SK-N-SH (cell line): ENCODE measurements at regions not wholly inside any gene's neighbourhood (a gene's known extent, or its start where the extent isn't known, plus 50 kb on each side); places are given as distances from the start of the nearest gene placed in this dataset.

Experiments used
- ELF1 ChIP-seq: IDR thresholded peaks from 2 replicates; pipeline ENCODE4 v1.4.0; 2012
- EP300 ChIP-seq, 2 experiments: IDR thresholded peaks; 2 replicates each; pipeline versions ENCODE4 v1.4.0 to v1.6.1; 2012; ENCODE audit warnings: borderline replicate concordance in 1 of 2, low read depth in 1 of 2, low read length in 1 of 2
- GABPA ChIP-seq: IDR thresholded peaks from 2 replicates; pipeline ENCODE4 v1.4.0; 2012; ENCODE audit warnings: low read depth, mild to moderate bottlenecking
- GATA2 ChIP-seq: sonication (generic); formaldehyde crosslinking; IDR thresholded peaks from 2 replicates; pipeline ENCODE4 v1.5.0; 2020; ENCODE audit warnings: mild to moderate bottlenecking, missing genetic modification reagents
- JUND ChIP-seq: IDR thresholded peaks from 2 replicates; pipeline ENCODE4 v1.4.0; 2012
- POLR2AphosphoS5 ChIP-seq: IDR thresholded peaks from 2 replicates; pipeline ENCODE4 v1.6.1; 2012; ENCODE audit warnings: low read depth, low read length
- RCOR1 ChIP-seq: fragments of 150-350 bp; IDR thresholded peaks from 2 replicates; pipeline ENCODE4 v1.6.1; 2017; ENCODE audit warnings: antibody characterized with exemption, low read length
- SIN3A ChIP-seq: IDR thresholded peaks from 2 replicates; pipeline ENCODE4 v1.6.1; 2012; ENCODE audit warnings: low read depth, mild to moderate bottlenecking, low read length, moderate library complexity, borderline replicate concordance
- SMC3 ChIP-seq: IDR thresholded peaks from 2 replicates; pipeline ENCODE4 v1.6.1; 2012; ENCODE audit warnings: low read depth, low read length, improper control_type of control experiment
- YY1 ChIP-seq: IDR thresholded peaks from 2 replicates; pipeline ENCODE4 v1.4.0; 2012; ENCODE audit warnings: low read depth, mild to moderate bottlenecking
- TF ChIP-seq, protein P1 (sequence below): IDR thresholded peaks from 2 replicates; pipeline ENCODE4 v1.6.1; 2012; ENCODE audit warnings: mild to moderate bottlenecking, low read depth, low read length, moderate library complexity
- TF ChIP-seq, protein P2 (sequence below): fragments of 200-600 bp; sonication (generic); IDR thresholded peaks from 2 replicates; pipeline ENCODE4 v1.6.1; 2017; ENCODE audit warnings: antibody characterized with exemption, mild to moderate bottlenecking, moderate library complexity
- TF ChIP-seq, protein P3 (sequence below): fragments of 150-350 bp; IDR thresholded peaks from 2 replicates; pipeline ENCODE4 v1.6.1; 2016; ENCODE audit warnings: mild to moderate bottlenecking, low read depth, low read length
- TF ChIP-seq, protein P4 (sequence below): IDR thresholded peaks from 2 replicates; pipeline ENCODE4 v1.4.0; 2012; ENCODE audit warnings: low read depth

DNA sequence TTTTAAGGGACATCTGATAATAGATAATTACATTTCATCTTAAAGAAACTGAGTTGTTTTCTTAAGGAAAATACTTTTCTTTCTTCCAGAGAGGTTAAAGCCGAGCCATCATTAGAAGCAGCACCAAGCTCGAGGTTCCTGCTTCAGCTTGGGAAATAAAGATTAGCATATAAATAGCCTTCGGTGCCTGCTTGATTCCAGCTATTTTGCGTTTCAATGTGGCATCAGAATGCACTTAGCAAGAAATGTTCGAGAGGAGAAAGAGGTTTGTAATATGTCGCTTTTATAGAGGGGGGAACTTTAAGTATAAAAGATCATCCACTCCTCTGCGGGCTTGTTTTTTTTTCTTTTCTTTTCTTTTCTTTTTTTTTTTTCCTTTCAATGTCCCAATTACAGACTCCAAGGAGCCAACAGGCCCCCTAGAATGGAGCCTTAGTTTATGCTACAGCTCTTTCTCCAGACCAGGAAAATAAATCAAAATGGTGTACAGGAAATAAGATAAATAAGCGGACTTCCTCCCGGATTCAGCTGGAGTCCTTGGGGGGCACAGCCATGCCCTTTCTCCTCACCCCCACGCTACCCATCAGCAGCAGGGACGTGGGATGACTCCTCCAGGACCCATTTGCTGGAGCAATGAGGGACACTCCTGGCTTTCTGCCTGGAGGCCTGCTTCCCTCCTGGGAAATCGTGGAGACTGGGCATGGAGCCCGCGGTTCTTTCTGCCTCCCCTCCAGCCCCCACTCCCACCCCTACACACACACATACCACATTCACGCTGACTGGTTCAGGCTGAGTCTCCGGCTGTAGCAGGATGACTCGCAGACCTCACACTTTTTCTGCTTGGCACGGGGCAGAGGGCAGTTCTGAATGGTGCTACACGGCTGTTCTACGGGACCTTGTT is 131.6 kb downstream of the RRAGC start:
- TF ChIP-seq, protein P1, sequence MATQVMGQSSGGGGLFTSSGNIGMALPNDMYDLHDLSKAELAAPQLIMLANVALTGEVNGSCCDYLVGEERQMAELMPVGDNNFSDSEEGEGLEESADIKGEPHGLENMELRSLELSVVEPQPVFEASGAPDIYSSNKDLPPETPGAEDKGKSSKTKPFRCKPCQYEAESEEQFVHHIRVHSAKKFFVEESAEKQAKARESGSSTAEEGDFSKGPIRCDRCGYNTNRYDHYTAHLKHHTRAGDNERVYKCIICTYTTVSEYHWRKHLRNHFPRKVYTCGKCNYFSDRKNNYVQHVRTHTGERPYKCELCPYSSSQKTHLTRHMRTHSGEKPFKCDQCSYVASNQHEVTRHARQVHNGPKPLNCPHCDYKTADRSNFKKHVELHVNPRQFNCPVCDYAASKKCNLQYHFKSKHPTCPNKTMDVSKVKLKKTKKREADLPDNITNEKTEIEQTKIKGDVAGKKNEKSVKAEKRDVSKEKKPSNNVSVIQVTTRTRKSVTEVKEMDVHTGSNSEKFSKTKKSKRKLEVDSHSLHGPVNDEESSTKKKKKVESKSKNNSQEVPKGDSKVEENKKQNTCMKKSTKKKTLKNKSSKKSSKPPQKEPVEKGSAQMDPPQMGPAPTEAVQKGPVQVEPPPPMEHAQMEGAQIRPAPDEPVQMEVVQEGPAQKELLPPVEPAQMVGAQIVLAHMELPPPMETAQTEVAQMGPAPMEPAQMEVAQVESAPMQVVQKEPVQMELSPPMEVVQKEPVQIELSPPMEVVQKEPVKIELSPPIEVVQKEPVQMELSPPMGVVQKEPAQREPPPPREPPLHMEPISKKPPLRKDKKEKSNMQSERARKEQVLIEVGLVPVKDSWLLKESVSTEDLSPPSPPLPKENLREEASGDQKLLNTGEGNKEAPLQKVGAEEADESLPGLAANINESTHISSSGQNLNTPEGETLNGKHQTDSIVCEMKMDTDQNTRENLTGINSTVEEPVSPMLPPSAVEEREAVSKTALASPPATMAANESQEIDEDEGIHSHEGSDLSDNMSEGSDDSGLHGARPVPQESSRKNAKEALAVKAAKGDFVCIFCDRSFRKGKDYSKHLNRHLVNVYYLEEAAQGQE, result no peak
- no peak for TF ChIP-seq EP300 (IDR thresholded peaks at IDR 0.05; ENCODE audit: borderline replicate concordance in 1 of 2, low read depth in 1 of 2, low read length in 1 of 2)
- no peak for TF ChIP-seq POLR2AphosphoS5
- no peak for TF ChIP-seq JUND
- TF ChIP-seq, protein P2, sequence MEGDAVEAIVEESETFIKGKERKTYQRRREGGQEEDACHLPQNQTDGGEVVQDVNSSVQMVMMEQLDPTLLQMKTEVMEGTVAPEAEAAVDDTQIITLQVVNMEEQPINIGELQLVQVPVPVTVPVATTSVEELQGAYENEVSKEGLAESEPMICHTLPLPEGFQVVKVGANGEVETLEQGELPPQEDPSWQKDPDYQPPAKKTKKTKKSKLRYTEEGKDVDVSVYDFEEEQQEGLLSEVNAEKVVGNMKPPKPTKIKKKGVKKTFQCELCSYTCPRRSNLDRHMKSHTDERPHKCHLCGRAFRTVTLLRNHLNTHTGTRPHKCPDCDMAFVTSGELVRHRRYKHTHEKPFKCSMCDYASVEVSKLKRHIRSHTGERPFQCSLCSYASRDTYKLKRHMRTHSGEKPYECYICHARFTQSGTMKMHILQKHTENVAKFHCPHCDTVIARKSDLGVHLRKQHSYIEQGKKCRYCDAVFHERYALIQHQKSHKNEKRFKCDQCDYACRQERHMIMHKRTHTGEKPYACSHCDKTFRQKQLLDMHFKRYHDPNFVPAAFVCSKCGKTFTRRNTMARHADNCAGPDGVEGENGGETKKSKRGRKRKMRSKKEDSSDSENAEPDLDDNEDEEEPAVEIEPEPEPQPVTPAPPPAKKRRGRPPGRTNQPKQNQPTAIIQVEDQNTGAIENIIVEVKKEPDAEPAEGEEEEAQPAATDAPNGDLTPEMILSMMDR, result no peak
- TF ChIP-seq, protein P3, sequence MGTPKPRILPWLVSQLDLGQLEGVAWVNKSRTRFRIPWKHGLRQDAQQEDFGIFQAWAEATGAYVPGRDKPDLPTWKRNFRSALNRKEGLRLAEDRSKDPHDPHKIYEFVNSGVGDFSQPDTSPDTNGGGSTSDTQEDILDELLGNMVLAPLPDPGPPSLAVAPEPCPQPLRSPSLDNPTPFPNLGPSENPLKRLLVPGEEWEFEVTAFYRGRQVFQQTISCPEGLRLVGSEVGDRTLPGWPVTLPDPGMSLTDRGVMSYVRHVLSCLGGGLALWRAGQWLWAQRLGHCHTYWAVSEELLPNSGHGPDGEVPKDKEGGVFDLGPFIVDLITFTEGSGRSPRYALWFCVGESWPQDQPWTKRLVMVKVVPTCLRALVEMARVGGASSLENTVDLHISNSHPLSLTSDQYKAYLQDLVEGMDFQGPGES, result no peak
- TF ChIP-seq, protein P4, sequence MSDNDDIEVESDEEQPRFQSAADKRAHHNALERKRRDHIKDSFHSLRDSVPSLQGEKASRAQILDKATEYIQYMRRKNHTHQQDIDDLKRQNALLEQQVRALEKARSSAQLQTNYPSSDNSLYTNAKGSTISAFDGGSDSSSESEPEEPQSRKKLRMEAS, result no peak
- no peak for TF ChIP-seq GATA2 (CRISPR knock-in tag)
- no peak for TF ChIP-seq YY1
- TF ChIP-seq GABPA, result no peak
- no peak for TF ChIP-seq ELF1
- no peak for TF ChIP-seq RCOR1
- no peak for TF ChIP-seq SMC3
- no peak for TF ChIP-seq SIN3A
